Body of pancreas (tissue), 4 donors: ENCODE measurements at regions not wholly inside any gene's neighbourhood (a gene's known extent, or its start where the extent isn't known, plus 50 kb on each side); places are given as distances from the start of the nearest gene placed in this dataset.

Experiments
- POLR2A ChIP-seq, 3 donors: fragments of 450-650 bp; IDR thresholded peaks; one replicate each; pipeline ENCODE4 v1.6.1; 2016; ENCODE audit warnings: antibody characterized with exemption in 3 of 3, mild to moderate bottlenecking in 2 of 3
- TF ChIP-seq, protein P1 (sequence below), 7 experiments: fragments of 450-650 bp in 4 of 7; fragments of 200-600 bp in 3 of 7; sonication (generic) in 3 of 7; IDR thresholded peaks; one replicate each; pipeline ENCODE4 v1.5.1; 2016 to 2019; ENCODE audit warnings: antibody characterized with exemption in 7 of 7

DNA sequence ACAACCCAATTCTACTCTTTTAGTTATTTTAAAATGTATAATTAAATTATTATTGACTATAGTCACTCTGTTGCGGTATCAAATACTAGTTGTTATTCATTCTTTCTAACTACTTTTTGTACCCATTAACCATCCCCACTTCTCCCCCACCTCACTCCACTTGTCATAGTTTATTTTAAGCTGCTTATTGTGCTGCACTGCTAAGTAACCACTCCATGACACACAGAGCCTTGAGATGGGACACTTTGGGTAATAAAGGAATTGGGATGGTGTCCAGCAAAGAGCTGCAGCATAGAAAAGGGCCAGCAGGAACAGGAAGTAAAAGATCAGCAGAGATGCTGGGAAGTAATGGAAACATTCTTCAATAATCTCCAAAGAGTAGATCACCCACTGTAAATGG, 123.0 kb downstream of the RPS29 start:
- TF ChIP-seq, protein P1, sequence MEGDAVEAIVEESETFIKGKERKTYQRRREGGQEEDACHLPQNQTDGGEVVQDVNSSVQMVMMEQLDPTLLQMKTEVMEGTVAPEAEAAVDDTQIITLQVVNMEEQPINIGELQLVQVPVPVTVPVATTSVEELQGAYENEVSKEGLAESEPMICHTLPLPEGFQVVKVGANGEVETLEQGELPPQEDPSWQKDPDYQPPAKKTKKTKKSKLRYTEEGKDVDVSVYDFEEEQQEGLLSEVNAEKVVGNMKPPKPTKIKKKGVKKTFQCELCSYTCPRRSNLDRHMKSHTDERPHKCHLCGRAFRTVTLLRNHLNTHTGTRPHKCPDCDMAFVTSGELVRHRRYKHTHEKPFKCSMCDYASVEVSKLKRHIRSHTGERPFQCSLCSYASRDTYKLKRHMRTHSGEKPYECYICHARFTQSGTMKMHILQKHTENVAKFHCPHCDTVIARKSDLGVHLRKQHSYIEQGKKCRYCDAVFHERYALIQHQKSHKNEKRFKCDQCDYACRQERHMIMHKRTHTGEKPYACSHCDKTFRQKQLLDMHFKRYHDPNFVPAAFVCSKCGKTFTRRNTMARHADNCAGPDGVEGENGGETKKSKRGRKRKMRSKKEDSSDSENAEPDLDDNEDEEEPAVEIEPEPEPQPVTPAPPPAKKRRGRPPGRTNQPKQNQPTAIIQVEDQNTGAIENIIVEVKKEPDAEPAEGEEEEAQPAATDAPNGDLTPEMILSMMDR (IDR thresholded peaks at IDR 0.05) = no peak
- TF ChIP-seq POLR2A (IDR thresholded peaks at IDR 0.05) = no peak
